HG03521 (cell line): ENCODE measurements at regions not wholly inside any gene's neighbourhood (a gene's known extent, or its start where the extent isn't known, plus 50 kb on each side); places are given as distances from the start of the nearest gene placed in this dataset.
A peak's percentile ranks its signal among the peaks of the same experiment; 100 is the strongest.
"Not testable (repeated sequence)": the region's sequence is repeated elsewhere in the genome, so short reads cannot be mapped to it uniquely, and the experiment has no call there.

ENCODE experiments used
- ATAC-seq: cut with Tn5 transposase; IDR thresholded peaks from one replicate; pipeline ENCODE4 v1.9.1; 2021; ENCODE audit warnings: mild to moderate bottlenecking, moderate library complexity; ENCODE audit not compliant: unreplicated experiment

DNA sequence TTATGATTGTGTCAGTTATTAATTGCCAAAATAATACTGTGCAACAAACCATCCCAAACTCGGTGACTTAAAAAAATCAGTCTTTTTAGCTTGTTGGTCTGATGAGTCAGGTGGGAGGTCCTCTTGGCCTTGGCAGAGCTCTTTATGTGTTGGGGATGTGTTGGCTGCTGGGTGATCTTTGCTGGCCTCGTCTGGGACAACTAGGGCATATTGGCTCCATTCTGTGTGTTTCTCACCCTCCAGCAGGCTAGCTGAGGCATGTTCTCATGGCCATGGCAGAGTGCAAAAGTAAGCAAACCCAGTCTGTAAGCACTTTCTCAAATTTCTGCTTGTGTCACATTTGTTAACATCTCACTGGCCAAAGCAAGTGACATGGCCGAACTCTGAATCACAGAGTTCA lies 251.6 kb downstream of the RPLP1 start:
- ATAC-seq: no peak

DNA sequence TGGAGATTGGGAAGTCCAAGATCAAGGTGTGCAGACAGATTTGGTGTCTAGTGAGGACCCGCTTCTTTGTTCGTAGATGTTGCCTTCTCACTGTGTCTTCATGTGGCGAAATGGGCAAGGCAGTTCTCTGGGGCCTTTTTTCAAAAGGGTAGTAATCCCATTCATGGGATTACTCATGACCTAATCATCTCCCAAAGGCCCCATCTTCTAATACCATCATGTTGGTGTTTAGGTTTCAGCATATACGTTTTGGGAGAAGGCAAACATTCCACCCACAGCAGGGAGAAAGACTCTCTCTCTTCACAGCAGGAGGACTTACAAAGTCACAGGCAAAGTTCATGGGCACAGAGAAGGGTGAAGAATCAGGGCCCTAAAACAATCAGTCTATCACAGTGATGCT lies 252.1 kb downstream of the RPLP1 start:
- ATAC-seq: no peak

DNA sequence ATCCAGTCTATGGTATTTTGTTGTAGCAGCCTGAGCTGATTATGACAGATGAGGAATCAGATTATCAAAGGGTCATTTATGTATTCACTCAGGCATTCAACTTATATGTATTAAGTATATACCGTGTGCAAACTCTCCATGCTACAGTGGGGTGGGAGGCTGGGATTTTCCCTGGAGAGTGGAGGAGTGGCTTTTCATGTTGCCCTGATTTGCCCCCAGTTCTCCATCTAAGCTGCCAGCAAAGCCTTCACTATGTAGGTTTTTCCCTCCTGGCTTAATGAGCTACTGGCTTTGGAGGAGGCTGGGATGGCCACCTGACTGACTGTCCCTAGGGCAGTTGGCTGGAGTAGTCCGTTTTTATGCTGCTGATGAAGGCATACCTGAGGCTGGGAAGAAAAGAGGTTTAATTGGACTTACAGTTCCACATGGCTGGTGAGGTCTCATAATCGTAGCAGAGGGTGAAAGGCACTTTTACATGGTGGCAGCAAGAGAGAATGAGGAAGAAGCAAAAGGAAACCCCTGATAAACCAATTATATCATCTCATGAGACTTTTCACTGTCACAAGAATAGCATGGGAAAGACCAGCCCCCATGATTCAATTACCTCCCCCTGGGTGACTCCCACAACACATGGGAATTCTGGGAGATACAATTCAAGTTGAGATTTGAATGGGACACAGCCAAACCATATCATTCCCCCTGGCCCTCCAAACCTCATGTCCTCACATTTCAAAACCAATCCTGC lies 253.9 kb downstream of the RPLP1 start:
- ATAC-seq: no peak

DNA sequence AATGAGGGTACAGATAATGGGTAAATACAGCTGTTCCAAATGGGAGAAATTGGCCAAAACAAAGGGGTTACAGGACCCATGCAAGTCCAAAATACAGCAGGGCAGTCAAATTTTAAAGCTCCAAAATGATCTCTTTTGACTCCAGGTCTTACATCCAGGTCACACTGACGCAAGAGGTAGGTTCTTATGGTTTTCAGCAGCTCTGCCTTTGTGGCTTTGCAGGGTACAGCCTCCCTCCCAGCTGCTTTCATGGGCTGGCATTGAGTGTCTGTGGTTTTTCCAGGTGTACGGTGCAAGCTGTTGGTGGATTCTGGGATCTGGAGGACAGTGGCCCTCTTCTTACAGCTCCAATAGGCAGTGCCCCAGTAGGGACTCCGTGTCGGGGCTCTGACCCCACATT lies 254.6 kb downstream of the RPLP1 start:
- ATAC-seq: not testable (repeated sequence)

DNA sequence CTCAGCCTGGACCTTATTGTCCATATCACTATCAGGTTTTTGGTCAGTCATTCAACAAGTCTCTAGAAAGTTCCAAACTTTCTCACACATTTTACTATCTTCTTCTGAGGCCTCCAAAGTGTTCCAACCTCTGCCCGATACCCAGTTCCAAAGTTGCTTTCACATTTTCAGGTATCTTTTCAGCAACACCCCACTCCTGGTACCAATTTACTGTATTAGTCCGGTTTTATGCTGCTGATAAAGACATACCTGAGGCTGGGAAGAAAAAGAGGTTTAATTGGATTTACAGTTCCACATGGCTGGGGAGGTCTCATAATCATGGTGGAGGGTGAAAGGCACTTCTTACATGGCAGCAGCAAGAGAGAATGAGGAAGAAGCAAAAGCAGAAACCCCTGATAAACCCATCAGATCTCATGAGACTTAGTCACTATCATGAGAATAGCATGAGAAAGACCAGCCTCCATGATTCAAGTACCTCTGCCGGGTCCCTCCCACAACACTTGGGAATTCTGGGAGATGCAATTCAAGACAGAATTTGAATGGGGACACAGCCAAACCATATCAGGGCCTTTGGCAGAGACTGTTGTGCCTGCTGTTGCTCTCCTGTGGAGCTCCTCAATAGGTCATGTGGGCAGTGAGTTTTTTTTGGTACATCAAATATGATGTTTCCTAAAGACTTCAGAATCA lies 256.0 kb downstream of the RPLP1 start:
- not testable (repeated sequence) for ATAC-seq

DNA sequence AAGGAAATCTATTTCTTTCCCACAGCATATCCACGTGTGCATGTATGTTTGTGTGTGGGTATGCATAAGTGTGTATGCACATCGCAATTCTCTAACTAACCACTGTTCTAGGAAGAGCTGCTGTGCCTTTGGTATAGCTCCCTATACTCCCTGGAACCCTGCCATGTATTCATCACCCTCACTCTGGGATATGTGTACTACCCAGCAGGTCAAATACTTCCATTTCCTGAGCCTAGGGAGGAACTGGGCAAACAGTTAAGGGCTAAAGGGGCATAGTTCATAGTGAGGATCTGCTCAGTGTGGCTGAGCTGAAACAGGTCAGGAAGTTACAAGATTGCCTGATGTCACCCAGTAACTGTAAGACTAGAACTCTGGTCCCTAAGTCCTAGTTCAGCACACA lies 260.4 kb downstream of the RPLP1 start:
- ATAC-seq: no peak

DNA sequence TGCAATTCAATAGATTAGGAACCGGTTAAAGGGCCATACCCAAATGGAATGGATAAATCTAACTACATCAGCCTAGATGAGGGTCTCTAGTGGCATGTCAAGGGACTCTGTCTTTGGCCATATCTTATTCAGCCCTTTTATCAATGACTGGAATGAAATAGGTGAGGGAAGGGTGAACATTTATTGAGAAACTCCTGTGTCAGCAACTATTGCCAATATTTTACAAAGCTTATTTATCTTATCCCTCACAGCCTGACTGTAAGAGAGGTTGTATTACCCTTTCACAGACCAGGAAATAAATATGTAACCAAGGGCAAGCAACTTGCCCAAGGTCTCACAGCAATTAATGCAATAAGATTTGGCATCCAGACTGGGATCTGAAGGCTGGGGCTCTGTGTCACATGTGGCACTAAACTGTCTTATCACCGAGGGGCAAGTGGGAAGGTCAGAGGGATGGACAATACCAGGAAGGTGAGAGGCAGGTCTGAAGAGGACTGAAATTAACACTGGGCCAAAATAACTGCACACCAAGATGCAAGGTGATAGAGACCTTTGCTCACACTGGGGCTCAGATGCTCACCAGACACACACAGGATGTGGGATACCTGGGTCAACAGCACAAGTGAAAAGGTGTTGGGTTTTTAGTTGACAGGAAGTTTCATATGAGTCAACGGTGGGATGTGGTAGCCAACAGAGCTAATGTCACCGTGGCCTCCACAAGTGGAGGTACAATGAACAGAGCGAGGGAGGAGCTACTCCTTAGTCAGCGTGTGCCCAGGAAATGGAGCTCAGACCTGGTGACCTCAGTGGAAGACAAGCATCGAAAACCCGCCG lies 261.3 kb downstream of the RPLP1 start:
- ATAC-seq: peak; percentile 91

DNA sequence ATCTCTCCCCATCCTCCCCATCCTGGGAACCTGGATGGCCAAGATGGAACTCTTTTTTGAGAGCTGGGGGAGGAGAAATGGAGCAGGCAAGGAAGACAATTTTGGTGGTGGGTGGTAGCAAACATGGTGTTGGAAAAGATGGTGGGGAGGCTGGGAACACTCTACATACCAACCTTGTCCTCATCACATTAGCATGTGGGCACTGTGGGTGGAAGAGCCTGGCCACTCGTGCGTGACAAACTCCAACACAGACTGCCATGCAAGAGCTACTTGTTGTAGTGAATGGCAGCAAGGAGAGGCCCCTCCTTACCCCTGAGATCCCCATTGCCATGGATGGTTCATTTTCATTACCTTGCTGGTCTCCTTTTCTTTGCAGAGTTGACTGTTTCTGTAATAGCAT lies 262.6 kb downstream of the RPLP1 start:
- ATAC-seq: no peak

DNA sequence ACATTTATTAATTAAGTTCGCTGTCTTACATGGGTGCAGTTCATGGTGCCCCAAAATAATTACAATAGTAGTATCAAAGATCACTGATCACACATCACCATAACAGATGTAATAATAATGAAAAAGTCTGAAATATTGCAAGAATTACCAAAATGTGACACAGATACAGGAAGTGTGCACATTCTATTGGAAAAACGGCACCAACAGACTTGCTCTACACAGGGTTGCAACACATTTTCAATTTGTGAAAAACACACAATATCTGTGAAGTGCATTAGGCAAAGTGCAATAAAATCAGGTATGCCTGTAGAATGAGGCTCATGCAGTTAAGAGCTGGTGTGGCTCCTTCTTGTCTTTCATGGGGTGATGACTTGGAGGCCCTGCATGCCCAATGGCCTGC lies 265.8 kb downstream of the RPLP1 start:
- no peak for ATAC-seq

DNA sequence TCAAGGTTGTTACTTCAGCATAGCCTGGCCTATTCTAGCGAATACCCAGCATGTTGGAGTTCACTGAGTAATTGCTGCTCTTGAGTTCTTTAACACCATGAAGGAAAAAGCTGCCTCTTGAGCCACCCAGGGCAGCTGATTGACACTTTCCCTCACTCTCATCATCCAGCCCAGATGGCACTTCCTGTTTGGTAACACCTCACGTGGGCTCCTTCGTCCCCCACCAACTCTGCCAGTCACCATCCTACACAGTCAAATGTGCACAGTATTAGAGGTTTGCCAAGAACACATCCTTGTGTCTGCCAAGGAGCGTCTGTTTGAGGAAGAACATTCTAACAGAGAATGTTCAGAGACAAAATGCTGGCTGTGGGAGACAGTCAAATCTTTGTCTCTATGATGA lies 266.3 kb downstream of the RPLP1 start:
- no peak for ATAC-seq

DNA sequence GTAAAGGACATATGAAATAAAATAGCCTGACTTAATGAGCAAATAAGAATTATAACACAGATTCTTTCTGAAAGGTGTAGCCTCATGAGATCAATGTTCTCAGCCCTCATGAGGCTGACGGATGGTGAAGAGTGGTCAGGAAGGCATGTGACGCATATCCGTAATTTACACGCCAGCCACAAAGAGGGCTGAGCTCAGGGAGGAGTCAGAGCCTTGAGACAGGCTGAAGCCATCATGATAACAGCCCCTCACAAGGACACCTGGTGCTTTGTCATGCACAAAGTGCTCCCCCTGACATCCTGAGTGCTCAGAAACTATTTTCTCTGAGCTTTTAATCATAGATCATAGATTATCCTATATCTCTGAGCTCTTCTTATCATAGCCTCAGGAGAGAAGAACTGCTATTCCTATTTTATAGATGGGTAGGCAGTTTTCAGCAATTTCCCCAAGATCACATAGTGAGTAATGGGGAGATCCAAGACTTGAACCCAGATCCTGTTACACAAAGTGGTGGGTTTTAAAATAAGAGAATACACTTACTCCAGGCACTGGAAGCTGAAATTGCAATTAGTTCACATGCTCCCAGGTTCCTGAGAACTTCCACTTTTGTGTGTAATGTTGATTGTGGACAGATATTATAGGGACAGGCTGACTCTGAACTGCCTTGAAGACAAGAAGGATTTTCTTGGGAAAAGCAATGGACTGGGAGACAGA lies 267.1 kb downstream of the RPLP1 start:
- ATAC-seq: no peak

DNA sequence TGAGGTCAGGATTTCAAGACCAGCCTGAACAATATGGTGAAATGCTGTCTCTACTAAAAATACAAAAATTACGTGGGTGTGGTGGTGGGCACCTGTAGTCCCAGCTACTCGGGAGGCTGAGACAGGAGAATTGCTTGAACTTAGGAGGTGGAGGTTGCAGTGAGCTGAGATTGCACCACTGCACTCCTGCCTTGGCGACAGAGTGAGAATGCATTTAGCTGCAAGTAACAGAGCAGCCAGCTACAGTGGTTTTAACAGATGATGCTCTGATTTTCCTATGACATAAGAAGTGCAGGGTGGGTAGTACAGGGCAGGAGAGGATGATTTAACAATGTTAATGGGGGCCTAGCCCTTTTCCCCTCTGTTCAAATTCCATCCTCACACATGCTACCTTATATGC lies 267.9 kb downstream of the RPLP1 start:
- no peak for ATAC-seq

DNA sequence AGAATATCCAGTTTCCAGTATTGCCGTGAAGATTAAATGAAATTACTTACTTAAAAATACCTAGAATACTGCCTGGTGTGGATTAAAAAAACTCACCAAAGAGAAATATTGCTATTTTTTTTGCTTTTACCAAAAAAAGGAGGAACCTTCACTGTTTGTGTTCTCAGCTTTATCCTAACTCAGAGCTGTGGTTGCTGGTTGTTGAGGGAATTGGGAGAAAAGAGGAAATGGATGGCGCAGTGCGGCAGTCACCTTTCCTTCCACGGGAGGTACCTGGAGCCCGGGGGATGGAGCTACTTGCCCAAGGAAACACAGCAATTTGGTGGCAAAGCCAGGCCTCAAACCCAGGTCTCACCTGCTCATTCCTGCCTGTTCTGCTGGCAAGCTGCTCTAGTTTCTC lies 270.3 kb downstream of the RPLP1 start:
- no peak for ATAC-seq

DNA sequence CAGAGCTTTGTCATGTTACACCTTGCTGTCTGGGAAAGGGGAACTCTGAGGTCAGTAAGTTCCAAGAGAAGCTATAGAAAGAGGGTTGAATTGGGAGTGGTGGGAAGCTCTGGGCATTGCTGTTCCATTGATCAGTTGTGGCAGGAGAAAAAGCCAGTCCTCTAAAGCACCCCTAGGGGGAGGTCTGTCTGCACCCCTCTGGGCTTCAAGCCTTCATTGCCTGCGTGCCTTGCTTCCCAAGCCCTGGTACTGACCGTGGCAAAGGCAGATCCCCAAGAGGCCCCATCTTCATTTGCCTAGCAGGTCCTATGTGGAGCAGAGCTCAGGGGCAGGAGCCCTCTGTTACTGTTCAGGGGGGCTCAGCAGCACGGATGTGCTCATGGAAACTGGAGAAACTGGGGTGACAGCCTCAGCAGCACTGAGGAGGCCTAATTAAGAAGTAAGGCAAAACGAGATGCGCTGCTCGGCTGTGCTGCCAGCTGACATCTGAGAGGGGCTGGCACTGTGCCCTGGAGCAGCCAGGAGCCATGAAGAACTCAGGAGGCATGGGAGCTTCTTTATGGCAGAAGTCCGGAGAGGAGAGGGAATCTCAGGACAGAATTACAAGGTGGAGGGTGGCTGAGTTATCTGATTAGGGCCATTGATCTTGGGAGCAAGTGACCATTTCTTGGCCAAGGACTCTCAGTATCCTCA lies 270.9 kb downstream of the RPLP1 start:
- ATAC-seq: no peak

DNA sequence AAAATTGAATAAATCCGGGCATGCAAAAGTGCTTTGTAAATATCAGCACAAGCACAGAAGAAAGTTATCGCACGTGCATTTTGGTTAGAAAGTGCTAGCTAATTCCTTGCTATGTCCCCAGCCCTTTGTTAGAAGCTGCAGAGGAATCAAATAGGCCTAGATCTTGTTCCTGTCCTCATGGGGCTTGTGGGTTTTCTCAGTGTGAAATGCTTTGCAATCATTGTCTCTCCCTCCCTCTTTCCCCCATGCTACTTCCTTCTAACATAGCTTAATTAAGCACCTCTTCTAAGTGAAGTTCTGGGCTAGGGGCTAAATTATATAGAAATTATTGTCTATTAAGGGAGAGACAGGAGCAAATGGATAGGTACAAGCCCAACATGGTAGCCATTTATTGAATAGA lies 271.7 kb downstream of the RPLP1 start:
- ATAC-seq: no peak

DNA sequence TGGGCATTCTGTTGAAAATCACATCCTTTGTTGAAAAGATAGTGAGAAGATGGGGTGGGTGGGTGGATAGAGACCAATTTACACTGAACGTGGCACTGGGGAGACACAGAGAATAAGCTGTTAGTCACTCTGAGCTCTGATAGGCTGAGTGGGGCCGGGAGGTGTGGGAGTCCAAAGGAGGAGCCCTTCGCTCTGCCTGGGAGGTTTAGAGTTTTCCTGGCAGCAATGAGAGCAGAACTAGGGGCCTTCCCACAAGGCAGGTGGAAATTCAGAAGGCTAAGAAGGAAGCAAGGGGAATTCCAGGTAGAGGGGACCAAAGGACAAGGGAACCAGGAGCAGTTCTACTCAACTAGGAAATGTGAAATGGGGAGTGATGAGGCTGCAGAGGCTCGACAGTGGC lies 272.7 kb downstream of the RPLP1 start:
- ATAC-seq: no peak

DNA sequence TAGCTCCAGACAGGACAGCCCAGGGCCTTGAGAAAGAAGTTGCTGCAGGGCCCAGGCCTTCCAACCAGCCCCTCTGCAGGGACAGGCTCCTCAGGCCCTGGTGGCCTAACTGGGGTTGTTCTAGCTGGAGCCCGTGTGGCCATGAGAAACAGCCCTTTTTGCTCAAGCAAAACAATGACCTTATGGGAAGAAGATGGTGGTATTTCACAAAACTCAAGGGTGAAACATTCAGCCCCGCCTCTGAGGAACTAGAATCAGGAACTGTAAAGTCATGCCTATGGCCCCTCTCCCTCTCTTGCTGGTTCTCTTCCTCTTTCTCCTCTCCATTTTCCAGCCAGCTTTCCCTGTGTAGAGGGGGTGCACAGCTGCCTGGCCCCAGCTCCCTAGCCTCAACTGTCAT lies 273.3 kb downstream of the RPLP1 start:
- ATAC-seq: no peak

DNA sequence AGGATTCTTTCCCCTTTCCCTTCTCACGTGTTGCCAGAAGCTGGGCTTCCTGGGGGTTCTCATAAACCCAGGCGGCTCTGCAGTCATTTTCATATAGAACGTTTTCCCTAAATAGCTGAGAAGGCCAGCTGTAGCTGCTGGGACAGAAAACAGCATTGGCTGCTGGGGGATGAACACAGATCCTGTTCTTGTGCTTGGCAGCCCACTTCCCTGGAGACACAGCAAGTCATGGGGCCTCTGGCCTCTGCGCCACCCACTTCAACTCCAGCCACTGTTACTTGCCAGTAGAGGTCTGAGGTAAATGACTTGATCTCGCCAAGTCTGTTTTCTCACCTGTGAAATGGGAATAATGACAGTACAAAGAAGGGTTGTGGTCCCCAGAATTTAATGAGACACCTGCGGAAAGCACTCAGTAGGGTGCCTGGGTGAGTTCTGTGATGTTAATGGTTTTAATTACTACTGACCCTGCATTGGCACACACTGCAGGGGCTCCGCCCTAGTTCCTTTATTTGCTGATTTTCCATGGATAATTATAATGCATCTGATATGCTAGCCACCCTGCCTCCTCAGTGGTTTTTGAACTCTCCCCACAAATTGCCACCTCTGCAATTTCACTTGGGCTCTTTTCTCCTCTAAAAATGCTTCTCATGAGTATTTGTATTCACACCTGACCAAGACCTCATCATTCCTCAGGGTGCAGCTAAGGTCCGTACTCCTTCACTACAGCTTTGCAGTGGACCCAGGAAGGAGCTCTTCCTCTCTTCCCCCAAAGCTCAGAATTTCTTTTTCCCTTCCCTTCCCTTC lies 274.7 kb downstream of the RPLP1 start:
- no peak for ATAC-seq

DNA sequence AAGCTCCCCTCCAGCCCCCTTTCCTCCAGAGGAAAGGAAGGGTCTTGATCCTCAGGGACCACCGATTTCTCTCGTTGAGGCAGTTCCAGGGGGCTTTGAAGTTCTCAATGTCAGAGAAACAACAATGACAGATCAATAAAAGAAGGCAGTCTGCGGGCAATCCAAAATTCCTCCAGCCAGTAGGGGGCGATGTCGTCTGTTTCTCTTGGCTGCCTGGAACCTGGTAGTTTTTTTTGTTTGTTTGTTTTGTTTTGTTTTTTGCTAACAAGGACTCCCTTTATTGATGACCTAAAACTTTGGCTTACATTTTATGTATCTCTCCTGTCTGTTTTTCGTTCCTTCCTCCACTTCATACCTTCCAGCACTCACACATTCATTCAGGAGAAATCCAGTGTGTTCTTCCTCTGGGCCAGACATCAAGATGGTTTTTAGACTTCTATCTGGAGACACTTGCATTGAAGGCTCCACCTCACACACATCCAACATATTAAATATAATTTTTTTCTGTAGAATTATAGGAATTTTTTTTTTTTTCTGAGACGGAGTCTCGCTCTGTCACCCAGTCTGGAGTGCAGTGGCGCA lies 276.6 kb downstream of the RPLP1 start:
- no peak for ATAC-seq
